T-helper 1 cell treated with Interleukin-12 subunit alpha and Interleukin-12 subunit beta and Interleukin-4 antibody, amounts not matched to agents 30 ng/mL and 1 ng/mL, for 36 hours (primary cell): ENCODE measurements at regions not wholly inside any gene's neighbourhood (a gene's known extent, or its start where the extent isn't known, plus 50 kb on each side); places are given as distances from the start of the nearest gene placed in this dataset.

Source experiments
- intact Hi-C: fragments of 100-400 bp; cut with micrococcal nuclease; formaldehyde crosslinking; loops from one replicate; pipeline ENCODE4 v1.15.1; 2024

GRCh38 chr13:89554801-89555200 is 1792.7 kb upstream of the MIR17HG start:
- intact Hi-C loops = no loop called here

- intact Hi-C loops = no loop called here
Observed at GRCh38 chr13:89565476-89566100, 1781.9 kb upstream of the MIR17HG start.

- intact Hi-C loops = no loop called here
Observed at GRCh38 chr13:89567025-89567424, 1780.5 kb upstream of the MIR17HG start.

- intact Hi-C loops = no loop called here
Observed at GRCh38 chr13:89568276-89568675, 1779.2 kb upstream of the MIR17HG start.

- intact Hi-C loops = no loop called here
Observed at GRCh38 chr13:89568746-89569145, 1778.7 kb upstream of the MIR17HG start.

GRCh38 chr13:89571676-89572075 is 1775.8 kb upstream of the MIR17HG start:
- intact Hi-C loops = no loop called here

- intact Hi-C loops = no loop called here
Observed at GRCh38 chr13:89574077-89574476, 1773.4 kb upstream of the MIR17HG start.

GRCh38 chr13:89577301-89577700 is 1770.2 kb upstream of the MIR17HG start:
- intact Hi-C loops = no loop called here

GRCh38 chr13:89584058-89584620 is 1763.3 kb upstream of the MIR17HG start:
- intact Hi-C loops = no loop called here

GRCh38 chr13:89602655-89603054 is 1744.8 kb upstream of the MIR17HG start:
- intact Hi-C loops = no loop called here

GRCh38 chr13:89603187-89603586 is 1744.3 kb upstream of the MIR17HG start:
- intact Hi-C loops = no loop called here

GRCh38 chr13:89609318-89609717 is 1738.2 kb upstream of the MIR17HG start:
- intact Hi-C loops = no loop called here

- intact Hi-C loops = no loop called here
Observed at GRCh38 chr13:89610331-89610730, 1737.2 kb upstream of the MIR17HG start.

- intact Hi-C loops = no loop called here
Observed at GRCh38 chr13:89610881-89611280, 1736.6 kb upstream of the MIR17HG start.

- intact Hi-C loops = no loop called here
Observed at GRCh38 chr13:89627996-89628395, 1719.5 kb upstream of the MIR17HG start.

- intact Hi-C loops = no loop called here
Observed at GRCh38 chr13:89628567-89628966, 1718.9 kb upstream of the MIR17HG start.

GRCh38 chr13:89650226-89650625 is 1697.3 kb upstream of the MIR17HG start:
- intact Hi-C loops = no loop called here

- intact Hi-C loops = no loop called here
Observed at GRCh38 chr13:89660752-89661151, 1686.7 kb upstream of the MIR17HG start.

GRCh38 chr13:89673789-89674311 is 1673.6 kb upstream of the MIR17HG start:
- intact Hi-C loops = no loop called here

GRCh38 chr13:89678466-89679121 is 1668.9 kb upstream of the MIR17HG start:
- intact Hi-C loops = no loop called here

GRCh38 chr13:89684896-89685295 is 1662.6 kb upstream of the MIR17HG start:
- intact Hi-C loops = no loop called here

GRCh38 chr13:89686171-89686570 is 1661.3 kb upstream of the MIR17HG start:
- intact Hi-C loops = no loop called here

- intact Hi-C loops = no loop called here
Observed at GRCh38 chr13:89687066-89687465, 1660.4 kb upstream of the MIR17HG start.
